Tibial artery (tissue), 4 donors: ENCODE measurements at regions not wholly inside any gene's neighbourhood (a gene's known extent, or its start where the extent isn't known, plus 50 kb on each side); places are given as distances from the start of the nearest gene placed in this dataset.
"Not testable (repeated sequence)": the region's sequence is repeated elsewhere in the genome, so short reads cannot be mapped to it uniquely, and the experiment has no call there.

ENCODE experiments used
- DNase-seq, 2 donors: peaks; one replicate each; pipeline ENCODE4 v3.0.0-alpha.2; 2019
- H3K27ac ChIP-seq, 2 donors: fragments of 200-600 bp; sonication (generic) in 1 of 2; 1 replicate in 1 of 2; 2 replicates in 1 of 2; pipeline ENCODE4 v1.5.1; 2018 to 2019; ENCODE audit warnings: mild to moderate bottlenecking in 1 of 2
- H3K27me3 ChIP-seq, 2 donors: fragments of 200-600 bp; sonication (generic) in 1 of 2; one replicate each; pipeline versions ENCODE4 v1.5.1 to v1.6.0; 2016 to 2019
- H3K36me3 ChIP-seq, 3 donors: fragments of 200-600 bp; sonication (generic) in 2 of 3; one replicate each; pipeline ENCODE4 v1.5.1; 2016 to 2019; ENCODE audit warnings: mild to moderate bottlenecking in 2 of 3
- H3K4me1 ChIP-seq, 4 donors: fragments of 200-600 bp; sonication (generic) in 2 of 4; 1 replicate in 3 of 4; 2 replicates in 1 of 4; pipeline ENCODE4 v1.5.1; 2016 to 2019
- H3K4me3 ChIP-seq, 2 donors: fragments of 200-600 bp; sonication (generic) in 1 of 2; 1 replicate in 1 of 2; 2 replicates in 1 of 2; pipeline ENCODE4 v1.5.1; 2018 to 2019; ENCODE audit warnings: mild to moderate bottlenecking in 2 of 2
- H3K9me3 ChIP-seq, 3 donors: fragments of 200-600 bp; sonication (generic) in 1 of 3; one replicate each; pipeline ENCODE4 v1.5.1; 2016 to 2019
- intact Hi-C: fragments of 100-400 bp; cut with DNase I; formaldehyde crosslinking; loops from one replicate; pipeline ENCODE4 v1.15.0; 2023; ENCODE audit warnings: low total_unique reads
- TF ChIP-seq, protein P1 (sequence below), 2 experiments: fragments of 200-600 bp in 1 of 2; fragments of 450-650 bp in 1 of 2; IDR thresholded peaks; one replicate each; pipeline ENCODE4 v1.5.1; 2017 to 2019; ENCODE audit warnings: antibody characterized with exemption in 2 of 2, mild to moderate bottlenecking in 1 of 2, moderate library complexity in 1 of 2

DNA sequence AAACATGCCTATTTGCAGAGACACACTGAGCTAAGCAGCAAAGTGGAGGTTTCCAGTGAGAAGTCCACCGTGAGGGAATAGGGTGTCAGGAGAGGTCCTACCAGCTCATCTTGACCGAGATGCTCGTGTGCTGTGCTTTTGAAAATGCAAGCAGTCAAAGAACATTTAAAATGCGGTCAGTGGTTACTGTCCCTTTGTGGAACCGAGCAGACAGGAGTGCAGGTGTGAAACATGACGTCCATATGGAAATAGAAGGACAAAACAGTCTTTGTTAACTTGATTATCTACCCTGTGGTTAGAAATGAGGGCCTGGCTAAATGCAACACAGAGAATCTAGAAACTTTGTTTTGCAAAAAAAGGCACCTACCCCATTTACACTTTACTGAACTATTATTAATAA is 473.3 kb downstream of the SPATA31A6 start:
- H3K36me3 ChIP-seq, H3K9me3 ChIP-seq, H3K27ac ChIP-seq, intact Hi-C loops, H3K4me1 ChIP-seq, H3K27me3 ChIP-seq, H3K4me3 ChIP-seq, DNase-seq: not testable (repeated sequence)

DNA sequence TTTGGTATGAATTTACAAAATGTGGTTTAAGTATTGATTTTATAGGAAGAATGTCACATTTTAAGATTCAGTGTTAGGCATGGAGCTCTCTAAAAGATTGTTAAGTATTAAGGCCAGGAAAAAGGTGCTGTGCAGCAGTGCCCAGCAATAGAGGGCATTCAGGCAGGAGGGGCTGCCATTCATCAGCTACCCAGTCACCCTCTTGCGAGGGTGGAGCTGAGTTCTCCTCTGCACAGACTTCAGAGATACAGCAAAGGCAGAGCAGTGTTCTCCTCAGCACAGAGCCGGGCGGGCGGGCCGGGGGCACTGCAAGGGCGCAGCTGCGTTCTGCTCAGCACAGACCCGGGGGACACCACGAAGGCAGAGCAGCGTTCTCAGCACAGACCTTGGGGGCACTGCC is 474.0 kb downstream of the SPATA31A6 start:
- H3K4me1 ChIP-seq, H3K27me3 ChIP-seq, DNase-seq, H3K36me3 ChIP-seq, H3K9me3 ChIP-seq, intact Hi-C loops, H3K4me3 ChIP-seq, H3K27ac ChIP-seq: not testable (repeated sequence)

DNA sequence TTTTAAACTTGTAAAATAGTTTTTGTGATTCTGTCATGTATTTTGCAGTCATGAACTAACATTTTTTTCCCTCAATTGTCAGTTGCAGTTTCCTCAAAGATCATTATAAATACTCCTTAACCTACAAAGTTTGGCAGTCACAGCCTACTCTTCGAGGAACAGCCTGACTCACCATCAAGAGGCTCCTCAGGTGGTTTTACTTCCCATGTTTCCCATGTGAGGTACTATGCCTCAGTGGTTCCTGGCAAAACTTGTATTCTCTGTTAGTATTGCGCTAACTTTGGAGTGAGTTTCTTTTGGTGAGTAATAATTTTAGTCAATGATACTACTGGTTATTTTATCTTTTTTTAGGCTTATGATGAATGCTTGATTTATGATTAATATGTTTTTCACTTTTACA is 513.7 kb downstream of the SPATA31A6 start:
- H3K36me3 ChIP-seq, H3K4me1 ChIP-seq, H3K4me3 ChIP-seq, DNase-seq, H3K9me3 ChIP-seq, H3K27ac ChIP-seq, intact Hi-C loops, H3K27me3 ChIP-seq: not testable (repeated sequence)

DNA sequence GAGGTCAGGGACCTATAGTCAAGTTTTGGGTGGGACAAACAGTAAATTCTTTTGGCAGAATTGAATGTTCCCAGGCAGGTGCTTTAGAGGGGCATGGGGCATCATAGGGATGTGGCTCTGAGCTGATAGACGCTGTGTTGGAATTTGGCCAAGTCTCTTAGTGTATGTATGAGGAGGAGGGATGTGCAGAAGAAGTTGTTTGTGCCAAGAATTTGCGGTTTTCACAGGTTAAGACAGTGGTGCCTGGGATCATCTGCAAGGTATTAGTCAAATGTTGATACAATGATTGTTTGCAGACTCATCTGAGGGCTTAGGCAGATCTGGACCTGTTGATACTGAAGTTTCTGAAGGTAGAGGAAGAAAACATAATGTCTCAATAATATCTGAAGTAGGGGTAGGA is 519.4 kb downstream of the SPATA31A6 start:
- H3K4me3 ChIP-seq, H3K27me3 ChIP-seq: not testable (repeated sequence)

DNA sequence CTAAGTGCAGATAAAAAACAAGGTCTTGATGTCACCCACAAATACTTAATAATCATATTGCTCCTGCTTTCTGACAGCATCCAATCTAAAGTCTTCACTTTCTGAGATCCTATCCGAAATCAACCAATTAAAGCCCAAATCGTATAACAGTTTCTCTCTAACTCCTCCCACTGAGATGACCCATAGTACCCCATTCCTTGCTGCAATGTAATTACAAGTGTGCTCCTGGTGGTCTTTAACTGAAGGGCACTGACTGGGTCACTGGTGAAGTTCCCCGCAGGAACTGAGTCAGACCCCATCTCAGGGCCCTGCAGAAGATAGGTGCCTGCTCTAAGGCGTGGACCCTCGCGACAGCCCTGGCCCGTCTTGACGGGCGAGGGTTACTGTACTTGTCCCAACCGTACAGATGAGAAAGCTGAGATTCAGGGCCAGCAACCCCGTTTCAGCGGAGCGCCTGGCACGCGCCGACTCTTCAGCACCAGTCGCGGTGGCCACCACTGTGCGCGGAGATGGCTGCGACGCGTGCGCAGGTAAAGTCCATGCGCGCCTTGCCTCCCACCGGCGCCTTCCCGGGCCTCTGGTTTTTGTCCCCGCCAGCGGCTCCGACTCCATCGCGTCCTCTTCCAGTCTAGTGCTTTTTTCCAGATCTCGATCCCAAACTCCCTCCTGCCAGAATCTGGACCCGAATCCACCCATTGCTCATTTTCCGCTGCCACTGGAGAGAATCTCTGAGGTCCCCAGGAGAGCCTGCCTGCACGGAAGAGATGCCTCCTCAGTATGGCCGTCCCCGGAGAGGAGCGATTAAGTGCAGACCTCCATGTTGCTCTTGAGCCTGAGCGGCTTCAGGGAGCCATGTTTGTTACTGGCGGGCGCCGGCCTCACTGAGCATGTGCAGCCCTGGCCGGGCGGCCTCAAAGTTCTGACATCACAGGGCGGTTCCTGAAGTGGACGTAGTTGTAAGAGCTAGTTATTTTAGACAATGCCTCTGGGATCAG is 541.7 kb downstream of the SPATA31A6 start:
- H3K27ac ChIP-seq, H3K4me3 ChIP-seq, H3K27me3 ChIP-seq, H3K4me1 ChIP-seq, intact Hi-C loops, H3K9me3 ChIP-seq, H3K36me3 ChIP-seq: not testable (repeated sequence)
- peak in 1 of 2 donors; percentile 66 for DNase-seq

More for the DNA sequence above, 519.4 kb downstream of the SPATA31A6 start:
- H3K4me1 ChIP-seq, DNase-seq, H3K9me3 ChIP-seq, H3K27ac ChIP-seq, H3K36me3 ChIP-seq, intact Hi-C loops: not testable (repeated sequence)

DNA sequence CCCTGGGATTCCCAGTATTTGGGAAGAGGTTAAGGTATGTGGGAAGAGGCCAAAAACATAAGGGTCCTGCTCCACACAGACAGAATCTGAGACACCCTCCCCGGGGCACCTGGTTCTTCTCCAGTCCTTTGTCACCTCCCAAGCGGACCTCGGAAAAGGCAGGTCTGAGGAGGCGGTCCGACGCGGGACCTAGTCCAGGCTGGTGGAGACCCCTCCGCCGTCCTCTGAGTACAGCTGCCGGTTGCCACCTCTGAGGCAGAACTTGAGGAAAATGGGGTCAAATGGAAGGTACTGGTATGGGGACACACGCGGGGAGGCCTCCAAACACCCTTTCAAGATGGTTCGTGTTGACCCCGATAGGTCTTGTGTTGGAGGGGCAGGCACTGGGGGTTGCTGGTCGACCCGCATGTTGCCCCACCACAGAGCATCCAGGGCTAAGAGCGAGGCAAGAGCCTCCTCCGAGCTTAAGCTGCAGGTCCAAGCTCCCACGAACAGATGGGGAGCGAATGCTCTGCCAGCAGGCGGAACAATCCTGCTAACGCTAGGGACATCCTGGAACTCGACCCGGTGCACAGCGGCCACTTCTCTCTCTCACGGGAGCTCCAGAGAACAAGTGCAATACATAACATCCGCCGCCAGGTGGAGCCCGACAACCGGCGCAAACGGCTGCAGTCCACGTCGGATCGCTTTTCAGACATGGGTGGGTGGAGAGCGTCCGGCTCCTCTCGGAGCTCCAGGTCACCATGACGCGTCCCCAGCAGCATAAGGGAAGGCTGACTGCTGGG is 559.8 kb downstream of the SPATA31A6 start:
- H3K9me3 ChIP-seq, H3K36me3 ChIP-seq, intact Hi-C loops, H3K27ac ChIP-seq, H3K27me3 ChIP-seq, H3K4me1 ChIP-seq: not testable (repeated sequence)
- TF ChIP-seq, protein P1, sequence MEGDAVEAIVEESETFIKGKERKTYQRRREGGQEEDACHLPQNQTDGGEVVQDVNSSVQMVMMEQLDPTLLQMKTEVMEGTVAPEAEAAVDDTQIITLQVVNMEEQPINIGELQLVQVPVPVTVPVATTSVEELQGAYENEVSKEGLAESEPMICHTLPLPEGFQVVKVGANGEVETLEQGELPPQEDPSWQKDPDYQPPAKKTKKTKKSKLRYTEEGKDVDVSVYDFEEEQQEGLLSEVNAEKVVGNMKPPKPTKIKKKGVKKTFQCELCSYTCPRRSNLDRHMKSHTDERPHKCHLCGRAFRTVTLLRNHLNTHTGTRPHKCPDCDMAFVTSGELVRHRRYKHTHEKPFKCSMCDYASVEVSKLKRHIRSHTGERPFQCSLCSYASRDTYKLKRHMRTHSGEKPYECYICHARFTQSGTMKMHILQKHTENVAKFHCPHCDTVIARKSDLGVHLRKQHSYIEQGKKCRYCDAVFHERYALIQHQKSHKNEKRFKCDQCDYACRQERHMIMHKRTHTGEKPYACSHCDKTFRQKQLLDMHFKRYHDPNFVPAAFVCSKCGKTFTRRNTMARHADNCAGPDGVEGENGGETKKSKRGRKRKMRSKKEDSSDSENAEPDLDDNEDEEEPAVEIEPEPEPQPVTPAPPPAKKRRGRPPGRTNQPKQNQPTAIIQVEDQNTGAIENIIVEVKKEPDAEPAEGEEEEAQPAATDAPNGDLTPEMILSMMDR (IDR thresholded peaks at IDR 0.05) = peak; percentile 76 to 78
- DNase-seq = peak; percentile 66 to 83
- peak overlapping the region in 1 of 2 donors; percentile 29 for H3K4me3 ChIP-seq

DNA sequence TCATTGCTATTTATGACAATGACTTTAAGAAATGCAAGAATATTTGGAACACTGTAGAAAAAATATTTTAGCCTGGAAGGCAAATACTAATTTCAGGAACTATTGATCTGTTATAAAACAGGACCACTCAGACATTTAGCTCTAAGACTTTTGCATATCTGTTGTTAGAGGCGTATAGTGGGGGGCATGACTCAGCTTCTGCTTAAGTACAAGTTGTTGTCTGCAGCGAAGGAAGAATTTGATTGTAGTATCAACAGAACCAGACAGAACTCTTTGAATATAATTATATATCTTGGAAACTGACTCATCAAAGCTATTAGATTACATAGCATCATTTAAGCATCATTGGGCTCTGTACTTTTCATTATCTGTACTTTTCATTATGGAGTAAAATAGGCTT is 573.8 kb downstream of the SPATA31A6 start:
- H3K36me3 ChIP-seq, intact Hi-C loops: not testable (repeated sequence)

DNA sequence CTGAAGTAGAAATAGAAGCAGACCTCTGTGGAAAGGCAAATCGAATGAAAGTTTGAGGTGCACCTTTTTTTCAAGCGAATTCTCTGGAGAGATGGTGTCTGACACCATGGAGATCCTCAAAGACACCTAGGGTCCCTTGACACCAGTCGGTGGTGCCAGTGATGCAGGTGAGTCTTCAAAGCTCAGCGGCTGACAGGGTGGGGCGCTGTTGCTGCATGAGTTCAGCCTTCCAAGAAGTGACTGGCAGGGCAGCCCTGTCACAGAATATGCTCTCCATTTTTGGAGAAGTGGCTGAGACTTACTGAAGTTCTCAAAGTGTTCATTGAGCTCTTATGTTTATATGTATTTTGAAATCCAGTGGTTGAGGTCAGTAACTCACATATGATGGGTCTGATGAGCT is 575.9 kb downstream of the SPATA31A6 start:
- intact Hi-C loops, H3K27ac ChIP-seq, H3K27me3 ChIP-seq, DNase-seq, H3K9me3 ChIP-seq, H3K4me3 ChIP-seq, H3K36me3 ChIP-seq, H3K4me1 ChIP-seq: not testable (repeated sequence)

More for the DNA sequence above, 573.8 kb downstream of the SPATA31A6 start:
- not testable (repeated sequence) for DNase-seq, H3K27me3 ChIP-seq, H3K4me3 ChIP-seq, H3K4me1 ChIP-seq, H3K9me3 ChIP-seq, H3K27ac ChIP-seq

DNA sequence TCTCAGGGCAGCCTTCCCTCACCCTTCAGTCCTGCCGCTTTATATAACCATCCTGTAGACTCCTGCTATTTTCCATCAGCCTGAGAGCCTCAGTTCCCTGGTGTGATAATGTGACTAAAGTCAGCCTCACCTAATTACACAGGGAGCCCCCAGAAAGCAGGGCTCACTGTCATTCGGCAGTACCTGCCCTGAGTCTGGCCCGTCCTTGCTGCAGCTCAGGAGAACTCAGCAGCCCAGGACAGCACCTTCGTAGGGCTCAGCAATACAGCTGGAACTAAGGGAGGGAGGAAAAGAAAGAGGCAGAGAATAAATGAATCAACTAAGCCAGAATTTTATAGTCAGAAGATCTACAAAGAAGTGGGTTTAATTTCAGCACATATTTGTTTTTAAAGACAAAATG is 598.7 kb downstream of the SPATA31A6 start:
- DNase-seq, H3K4me1 ChIP-seq, H3K27ac ChIP-seq, intact Hi-C loops, H3K4me3 ChIP-seq, H3K27me3 ChIP-seq, H3K36me3 ChIP-seq, H3K9me3 ChIP-seq: not testable (repeated sequence)

DNA sequence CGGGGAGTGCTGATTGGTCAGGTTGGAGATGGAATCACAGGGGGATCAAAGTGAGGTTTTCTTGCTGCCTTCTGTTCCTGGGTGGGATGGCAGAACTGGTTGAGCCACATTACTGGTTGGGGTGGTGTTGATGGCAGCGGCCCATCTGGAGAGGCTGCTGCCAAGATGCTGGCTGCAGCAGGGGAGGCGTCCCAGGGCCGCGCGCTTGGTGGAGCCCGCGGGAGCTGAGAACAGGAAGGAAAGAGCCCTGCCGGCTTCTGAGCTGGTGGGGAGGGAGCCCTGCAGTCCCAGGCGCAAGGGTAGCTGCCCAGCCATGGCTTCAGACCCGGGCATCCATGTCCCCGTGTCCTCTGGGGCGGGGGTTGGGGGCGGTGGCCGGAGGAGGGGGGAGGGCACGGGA is 609.3 kb downstream of the SPATA31A6 start:
- DNase-seq, H3K36me3 ChIP-seq, H3K4me3 ChIP-seq, H3K27me3 ChIP-seq, H3K4me1 ChIP-seq, H3K27ac ChIP-seq, H3K9me3 ChIP-seq, intact Hi-C loops: not testable (repeated sequence)

DNA sequence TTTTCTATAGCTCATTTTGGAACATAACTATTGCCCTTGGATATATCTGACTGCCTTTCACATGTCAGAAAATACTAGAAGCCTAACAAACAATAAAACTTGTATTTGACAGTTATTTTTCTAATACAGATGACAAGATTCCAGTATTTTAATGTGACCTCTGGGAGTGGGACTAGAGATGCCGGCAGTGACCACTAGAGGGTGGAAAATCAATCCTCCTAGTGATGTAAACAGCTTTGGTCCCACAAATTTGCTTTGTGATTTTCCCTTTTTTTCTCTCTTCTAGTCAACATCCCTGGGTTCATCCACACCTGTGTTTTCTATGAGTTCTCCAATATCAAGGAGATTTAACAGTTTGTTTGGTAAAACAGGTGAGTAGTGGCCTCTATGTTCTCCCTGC is 615.1 kb downstream of the SPATA31A6 start:
- intact Hi-C loops, H3K4me3 ChIP-seq, H3K36me3 ChIP-seq, DNase-seq, H3K4me1 ChIP-seq, H3K27ac ChIP-seq, H3K27me3 ChIP-seq, H3K9me3 ChIP-seq: not testable (repeated sequence)

DNA sequence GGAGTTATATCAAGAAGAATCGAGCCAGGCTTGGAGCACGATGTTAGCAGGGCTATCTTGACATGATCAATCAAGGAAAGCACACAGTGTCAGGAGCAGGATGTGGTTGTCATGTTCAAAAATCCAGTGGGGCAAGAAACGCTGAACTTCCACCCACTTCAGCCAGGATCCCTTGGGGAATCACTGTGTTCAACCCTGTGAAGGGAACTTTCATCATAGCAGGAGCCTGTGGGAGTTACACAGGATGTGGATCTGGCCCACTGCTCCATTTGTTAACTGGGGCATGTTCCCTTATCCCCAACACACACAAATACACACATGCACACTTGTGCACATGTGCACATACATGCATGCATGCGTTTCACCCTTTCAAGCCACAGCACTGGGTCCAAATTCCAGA is 619.3 kb downstream of the SPATA31A6 start:
- H3K27me3 ChIP-seq, H3K27ac ChIP-seq, H3K9me3 ChIP-seq, DNase-seq, H3K4me1 ChIP-seq, H3K4me3 ChIP-seq, intact Hi-C loops, H3K36me3 ChIP-seq: not testable (repeated sequence)
